Esophagus muscularis mucosa (tissue), 3 donors: ENCODE measurements at regions not wholly inside any gene's neighbourhood (a gene's known extent, or its start where the extent isn't known, plus 50 kb on each side); places are given as distances from the start of the nearest gene placed in this dataset.

Experiments
- CTCF ChIP-seq, 3 experiments: fragments of 200-600 bp in 2 of 3; fragments of 450-650 bp in 1 of 3; sonication (generic) in 2 of 3; IDR thresholded peaks; one replicate each; pipeline ENCODE4 v1.5.1; 2017 to 2019; ENCODE audit warnings: antibody characterized with exemption in 3 of 3, mild to moderate bottlenecking in 2 of 3, moderate library complexity in 1 of 3
- POLR2AphosphoS5 ChIP-seq, 2 donors: sonication (generic); formaldehyde crosslinking; IDR thresholded peaks; one replicate each; pipeline ENCODE4 v1.6.1; 2017; ENCODE audit warnings: antibody characterized with exemption in 2 of 2

GRCh38 chr10:46234431-46235060 lies 52.3 kb upstream of the ANTXRL start:
- no peak for TF ChIP-seq CTCF (IDR thresholded peaks at IDR 0.05)
- TF ChIP-seq POLR2AphosphoS5 (IDR thresholded peaks at IDR 0.05) = no peak
